GM18868 (cell line): ENCODE measurements at regions not wholly inside any gene's neighbourhood (a gene's known extent, or its start where the extent isn't known, plus 50 kb on each side); places are given as distances from the start of the nearest gene placed in this dataset.
A peak's percentile ranks its signal among the peaks of the same experiment; 100 is the strongest.

Experiments
- ATAC-seq: cut with Tn5 transposase; IDR thresholded peaks from one replicate; pipeline ENCODE4 v1.9.1; 2021; ENCODE audit warnings: mild to moderate bottlenecking, moderate library complexity; ENCODE audit not compliant: unreplicated experiment

DNA sequence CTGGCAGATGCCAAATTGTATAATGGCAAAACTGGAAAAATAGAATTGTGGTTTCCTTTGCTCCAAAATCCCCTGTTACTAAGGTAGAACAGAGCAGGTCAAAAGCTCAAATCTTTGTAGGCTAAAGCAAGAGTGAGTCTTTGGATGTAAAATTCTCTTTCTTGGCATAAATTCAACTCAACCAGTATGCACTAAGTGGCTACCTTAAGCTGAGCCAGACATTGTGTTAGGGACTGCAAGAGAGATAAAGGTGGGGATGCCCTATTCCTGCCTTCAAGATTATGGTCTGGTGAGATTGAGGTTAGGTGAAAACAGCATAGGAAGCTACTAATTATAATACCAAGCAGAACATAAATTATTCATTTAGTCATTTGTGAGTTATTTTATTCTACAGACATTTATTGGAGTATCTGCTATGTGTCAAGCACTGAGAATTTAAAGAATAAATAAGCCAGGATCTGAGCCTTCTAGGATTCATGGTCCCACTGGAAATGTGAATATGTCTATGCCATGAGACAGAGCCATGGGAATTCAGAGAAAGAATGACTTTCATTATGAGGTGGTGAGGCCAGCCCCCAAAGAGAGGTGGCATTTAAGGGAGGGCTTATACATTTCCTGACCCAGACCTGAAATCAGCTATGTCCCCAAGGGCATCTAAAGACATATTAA lies 198.0 kb upstream of the NCKAP5 start:
- no peak for ATAC-seq

- ATAC-seq = no peak
Measured at GRCh38 chr2:133768256-133768655, 200.0 kb upstream of the NCKAP5 start.

DNA sequence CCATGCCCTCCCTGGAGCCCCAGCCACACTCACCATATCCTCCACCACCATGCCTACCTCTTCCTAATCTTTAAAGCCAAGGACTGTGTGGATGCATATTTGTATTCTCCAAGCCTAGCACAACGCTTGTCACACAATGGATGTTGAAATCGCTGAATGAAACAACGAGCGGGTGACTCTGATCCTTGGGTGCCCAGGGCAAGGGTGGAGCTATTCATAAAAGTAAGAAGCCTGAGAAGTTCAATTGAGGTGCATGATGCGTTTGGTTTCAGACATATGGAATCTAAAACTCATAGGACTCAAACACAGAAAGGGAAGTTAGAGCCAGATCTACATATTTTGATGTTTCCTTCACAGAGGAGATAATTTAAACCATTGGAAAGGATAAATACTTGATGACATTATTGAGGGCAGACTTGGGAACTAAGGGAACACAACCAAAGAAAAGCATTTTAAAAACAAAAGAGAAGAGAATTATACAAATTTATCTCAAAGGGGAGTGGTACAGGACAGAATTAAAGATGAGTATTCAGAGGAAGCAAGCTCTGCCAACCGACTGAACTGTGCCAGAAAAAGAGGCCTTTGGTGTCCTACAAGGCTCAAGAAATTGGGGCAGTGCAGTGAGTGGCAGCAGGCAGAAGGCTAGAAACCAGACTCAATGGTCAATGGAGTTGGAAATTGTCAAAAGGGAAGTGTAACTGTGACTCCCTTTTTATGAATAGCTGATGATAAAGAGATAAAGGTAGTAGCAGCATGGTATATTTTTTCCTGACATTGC lies 200.6 kb upstream of the NCKAP5 start:
- ATAC-seq = no peak

- ATAC-seq = no peak
Measured at GRCh38 chr2:133773854-133774653, 205.8 kb upstream of the NCKAP5 start.

DNA sequence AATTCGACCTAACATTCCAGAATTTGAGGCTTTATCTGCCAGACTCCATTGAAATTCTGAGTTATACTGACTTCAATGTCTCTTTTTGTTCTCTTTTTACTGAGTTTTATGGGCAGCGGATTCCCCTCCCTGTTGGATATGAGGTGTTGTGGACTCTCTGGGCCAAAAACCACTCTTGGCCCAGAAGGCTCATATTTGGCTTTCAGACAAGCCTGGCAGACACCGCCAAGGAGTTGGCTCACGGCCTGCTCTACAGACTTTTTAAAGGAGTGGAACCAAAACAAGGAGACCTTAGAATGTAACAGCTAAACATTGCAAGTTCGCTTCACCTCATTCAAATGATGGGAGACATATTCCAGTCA lies 206.4 kb upstream of the NCKAP5 start:
- no peak for ATAC-seq

DNA sequence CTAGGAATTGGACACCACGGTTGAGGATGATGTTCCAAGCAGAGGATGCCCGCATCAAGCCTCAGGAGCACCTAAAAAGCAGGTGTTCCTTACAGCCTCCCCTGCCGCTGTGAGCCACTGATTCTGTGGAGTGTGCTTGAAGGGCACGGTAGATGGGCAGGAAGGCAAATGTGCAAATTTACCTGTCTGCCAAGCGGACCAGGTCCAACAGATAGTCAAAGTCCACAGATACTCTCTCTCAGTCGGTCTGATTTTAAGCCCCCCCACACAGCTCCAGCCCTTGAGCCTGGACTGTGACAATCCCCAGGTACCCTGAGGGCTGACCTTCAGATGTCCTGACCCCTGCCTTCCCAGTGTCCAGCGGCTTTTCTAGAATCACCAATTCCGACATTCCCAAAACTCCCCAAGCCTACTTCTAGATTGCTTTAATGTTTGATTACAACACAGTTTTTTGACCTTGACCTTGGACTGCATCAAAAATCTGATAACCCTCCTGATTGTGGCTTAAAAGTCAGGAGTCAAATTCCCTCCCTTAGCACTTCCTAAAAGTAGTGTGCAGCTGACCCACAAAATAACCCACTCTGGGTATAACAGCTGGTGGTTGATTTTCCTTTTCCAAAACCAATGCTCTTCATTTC lies 208.8 kb upstream of the NCKAP5 start:
- ATAC-seq = no peak

- ATAC-seq = no peak
Measured at GRCh38 chr2:133777574-133777960, 209.3 kb upstream of the NCKAP5 start.

GRCh38 chr2:133780099-133780996 lies 212.1 kb upstream of the NCKAP5 start:
- peak; percentile 87 for ATAC-seq

GRCh38 chr2:133780997-133781513 lies 212.8 kb upstream of the NCKAP5 start:
- no peak for ATAC-seq

GRCh38 chr2:133787207-133787606 lies 218.9 kb upstream of the NCKAP5 start:
- no peak for ATAC-seq

DNA sequence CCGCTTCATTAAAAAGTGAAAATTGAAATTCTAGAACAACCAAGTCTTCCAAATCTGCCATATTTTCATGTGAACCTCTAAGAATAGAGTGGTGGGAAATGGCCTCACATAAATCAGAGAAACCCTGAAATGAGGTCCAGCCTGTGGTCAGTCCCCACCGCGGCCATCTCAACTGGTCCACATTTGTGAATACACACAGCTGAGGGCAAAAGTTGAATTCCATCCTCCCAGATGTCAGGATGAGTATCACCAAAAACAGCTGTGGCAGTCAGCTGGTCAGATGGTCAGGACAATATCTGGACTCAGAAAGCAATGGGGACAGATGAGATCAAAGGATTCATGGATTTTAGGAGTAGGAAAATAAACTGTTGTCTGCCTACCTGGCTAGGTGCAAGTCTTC lies 219.4 kb upstream of the NCKAP5 start:
- ATAC-seq = no peak

- ATAC-seq = no peak
Measured at GRCh38 chr2:133788386-133788785, 220.1 kb upstream of the NCKAP5 start.

DNA sequence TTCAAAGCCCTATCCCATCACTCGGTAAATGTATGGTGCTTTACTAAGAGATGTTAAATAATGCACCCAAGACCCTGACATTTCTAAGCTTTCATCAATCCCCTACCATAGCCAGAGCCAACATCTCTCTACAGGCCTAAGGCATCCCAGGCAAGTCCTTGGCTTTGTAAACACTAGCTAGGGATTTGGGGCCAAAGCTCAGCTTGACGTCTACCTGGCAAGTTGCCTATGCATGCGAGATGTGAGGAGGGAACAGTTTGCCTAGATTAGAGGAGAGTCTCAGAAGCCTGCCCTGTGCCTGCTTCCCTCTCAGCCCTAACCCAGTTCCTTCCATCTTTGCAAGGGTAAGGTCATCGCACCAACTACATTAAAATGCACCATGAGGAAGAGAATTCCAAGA lies 221.5 kb upstream of the NCKAP5 start:
- no peak for ATAC-seq

GRCh38 chr2:133790711-133791110 lies 222.4 kb upstream of the NCKAP5 start:
- no peak for ATAC-seq

DNA sequence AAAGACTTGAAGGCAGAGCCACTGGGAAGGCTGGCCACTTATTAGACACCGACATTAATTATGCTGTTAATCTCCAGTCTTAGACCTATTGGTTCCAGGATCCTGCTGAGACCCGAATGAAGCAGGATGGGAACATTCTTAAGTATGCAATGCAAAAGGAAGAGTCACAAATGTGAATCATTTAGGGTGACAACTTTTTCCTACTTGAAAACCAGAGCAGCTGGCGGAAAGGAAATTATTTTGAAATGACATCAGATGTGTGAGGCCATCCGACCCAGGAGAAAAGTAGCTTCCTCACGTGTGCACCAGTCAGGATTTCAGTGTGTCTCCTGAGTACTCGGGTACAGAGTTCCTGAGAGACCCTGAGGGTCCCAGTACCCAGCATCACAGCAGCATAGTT lies 222.9 kb upstream of the NCKAP5 start:
- ATAC-seq = no peak

DNA sequence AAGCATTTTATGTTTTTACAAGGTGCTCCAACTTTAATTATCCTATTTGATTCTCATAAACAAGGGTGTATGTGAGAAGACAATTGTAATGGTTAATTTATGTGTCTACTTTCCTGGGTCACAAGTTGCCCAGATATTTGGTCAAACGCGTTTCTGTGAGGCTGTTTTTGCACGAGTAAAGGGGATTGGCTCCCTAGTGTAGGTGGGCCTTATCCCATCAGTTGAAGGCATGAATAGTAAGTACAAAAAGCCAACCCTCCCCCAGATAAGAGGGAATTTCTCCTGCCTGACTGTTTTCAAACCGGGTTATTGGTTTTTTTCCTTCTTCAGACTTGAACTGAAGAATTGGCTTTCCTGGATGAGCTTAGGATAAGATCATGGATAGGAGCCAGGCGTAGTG lies 224.0 kb upstream of the NCKAP5 start:
- no peak for ATAC-seq

- no peak for ATAC-seq
Measured at GRCh38 chr2:133794114-133794513, 225.9 kb upstream of the NCKAP5 start.

- no peak for ATAC-seq
Measured at GRCh38 chr2:133801946-133802345, 233.7 kb upstream of the NCKAP5 start.

- ATAC-seq = no peak
Measured at GRCh38 chr2:133802409-133803039, 234.3 kb upstream of the NCKAP5 start.

GRCh38 chr2:133806564-133806963 lies 238.3 kb upstream of the NCKAP5 start:
- ATAC-seq = no peak
